GM12874 (cell line): ENCODE measurements at regions not wholly inside any gene's neighbourhood (a gene's known extent, or its start where the extent isn't known, plus 50 kb on each side); places are given as distances from the start of the nearest gene placed in this dataset.

Experiments
- CTCF ChIP-seq: IDR thresholded peaks from 2 replicates; pipeline ENCODE4 v1.5.1; 2011; ENCODE audit warnings: low read depth, mild to moderate bottlenecking, control low read depth, low read length, moderate library complexity; ENCODE audit not compliant: insufficient read depth

- no peak for TF ChIP-seq CTCF
These were observed 209.3 kb upstream of the PPP2R3A start for GRCh38 chr3:135756106-135756668.

DNA sequence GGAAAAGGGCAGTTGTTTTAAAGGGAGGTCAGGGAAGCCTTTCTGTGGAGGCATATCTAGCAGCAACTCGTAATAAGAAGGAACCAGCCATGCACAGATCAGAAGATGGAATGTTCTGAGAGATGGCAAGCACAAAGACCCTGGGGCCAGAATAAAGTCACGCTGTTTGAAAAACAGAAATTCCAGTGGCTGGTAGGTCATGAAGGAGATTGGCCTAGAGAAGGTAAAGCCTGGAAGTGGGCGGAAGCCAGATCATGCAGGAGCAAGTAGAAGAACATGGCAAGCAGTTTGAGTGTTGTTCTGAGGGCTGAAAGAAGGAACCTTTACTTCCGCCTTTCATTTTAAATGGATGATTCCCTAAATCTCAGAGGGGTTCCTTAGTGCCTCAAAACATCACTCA is 208.1 kb upstream of the PPP2R3A start:
- TF ChIP-seq CTCF = no peak

DNA sequence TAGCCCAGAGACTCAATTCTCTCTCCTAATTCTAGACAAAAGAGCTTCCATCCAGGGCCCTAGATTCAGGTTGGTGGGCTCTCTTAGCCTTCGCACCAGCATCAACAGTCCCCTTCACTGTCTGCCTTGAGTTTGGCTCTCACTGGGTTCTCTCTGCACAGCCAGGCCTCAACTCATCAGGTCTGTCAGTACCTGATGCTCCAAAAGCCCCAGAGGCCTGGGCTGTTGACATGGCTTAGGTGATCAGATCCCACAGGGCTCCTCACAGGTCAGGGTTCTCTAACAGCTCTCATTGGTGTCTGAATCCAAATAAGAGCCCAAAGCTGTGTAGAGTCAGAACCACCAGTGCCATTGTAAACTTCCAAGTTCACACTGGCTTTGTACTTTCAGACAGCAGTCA is 206.6 kb upstream of the PPP2R3A start:
- no peak for TF ChIP-seq CTCF

- TF ChIP-seq CTCF = no peak
These were observed 205.9 kb upstream of the PPP2R3A start for GRCh38 chr3:135759651-135760050.

DNA sequence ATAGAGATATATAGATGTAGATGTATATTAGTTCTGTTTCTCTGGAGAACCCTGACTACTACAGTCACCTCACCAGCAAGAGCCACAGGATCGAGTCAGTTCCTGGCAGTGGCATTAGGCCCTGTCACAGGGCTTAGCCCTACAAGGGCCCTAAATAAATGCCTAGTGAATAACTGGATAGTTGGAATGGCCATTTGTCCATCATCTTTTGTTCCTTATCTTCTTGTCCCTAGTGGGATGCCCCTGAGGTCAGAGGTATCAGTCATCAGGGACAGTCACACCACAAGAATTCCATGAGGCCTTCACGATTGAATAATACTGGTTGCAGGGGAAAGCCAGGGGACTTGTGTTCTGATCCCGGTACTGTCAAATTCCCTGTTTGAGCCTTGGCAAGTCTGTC is 204.9 kb upstream of the PPP2R3A start:
- no peak for TF ChIP-seq CTCF

DNA sequence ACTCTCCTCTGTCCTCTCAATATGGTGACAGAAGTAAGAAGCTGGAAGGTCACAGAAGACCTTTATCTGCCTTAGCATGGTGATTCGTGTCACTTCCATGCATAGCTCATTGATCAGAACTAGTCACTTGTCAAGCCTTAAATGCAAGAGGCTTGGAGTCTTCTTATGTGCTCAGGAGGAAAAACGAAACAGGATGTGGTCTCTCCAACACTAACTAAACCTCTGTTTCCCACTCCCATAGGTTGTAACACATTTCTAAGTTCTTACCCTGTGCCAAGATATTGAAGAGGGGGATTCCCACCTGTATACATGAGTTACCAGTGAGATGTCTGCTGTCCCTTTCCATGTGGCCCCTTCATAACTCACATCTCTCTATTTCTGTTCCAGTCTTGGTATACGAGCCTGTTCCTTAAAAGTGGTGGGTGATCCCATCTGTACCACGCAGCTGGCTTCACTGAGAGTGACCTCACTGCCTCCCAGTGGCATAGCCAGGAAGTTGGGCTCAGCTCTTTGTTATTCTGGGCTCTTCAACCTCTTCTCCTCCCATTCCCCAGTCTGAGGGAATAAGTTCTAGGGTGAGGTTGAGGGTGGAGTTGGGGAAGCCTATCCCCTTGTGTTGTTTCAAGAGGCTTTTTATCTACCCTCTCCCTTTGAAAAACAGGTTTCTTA is 203.2 kb upstream of the PPP2R3A start:
- no peak for TF ChIP-seq CTCF

- no peak for TF ChIP-seq CTCF
These were observed 199.4 kb upstream of the PPP2R3A start for GRCh38 chr3:135766115-135766514.
